ENCODE measurements at regions not wholly inside any gene's neighbourhood (a gene's known extent, or its start where the extent isn't known, plus 50 kb on each side); places are given as distances from the start of the nearest gene placed in this dataset.

DNA sequence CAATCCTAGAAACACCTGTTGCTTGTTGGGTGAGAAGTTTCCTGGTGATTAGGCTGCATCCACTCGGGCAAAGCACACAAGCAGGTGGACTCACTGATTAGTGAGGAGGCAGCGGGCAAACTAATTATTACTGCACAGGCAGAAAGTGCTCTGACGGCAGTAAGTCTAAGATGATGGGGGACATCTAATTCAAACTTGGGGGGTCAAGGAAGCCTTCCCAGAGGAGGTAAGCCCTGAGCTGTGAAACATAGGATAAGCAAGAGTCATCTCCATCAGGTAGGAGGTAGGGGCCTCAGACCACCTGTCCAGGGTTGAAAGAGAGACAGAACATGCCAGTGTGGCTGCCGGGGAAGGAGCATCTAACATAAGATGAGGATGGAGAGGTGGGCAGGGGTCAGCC lies 1578.4 kb upstream of the TMEM132C start:
- DNase-seq (ENCODE audit: low read depth) = no peak

DNA sequence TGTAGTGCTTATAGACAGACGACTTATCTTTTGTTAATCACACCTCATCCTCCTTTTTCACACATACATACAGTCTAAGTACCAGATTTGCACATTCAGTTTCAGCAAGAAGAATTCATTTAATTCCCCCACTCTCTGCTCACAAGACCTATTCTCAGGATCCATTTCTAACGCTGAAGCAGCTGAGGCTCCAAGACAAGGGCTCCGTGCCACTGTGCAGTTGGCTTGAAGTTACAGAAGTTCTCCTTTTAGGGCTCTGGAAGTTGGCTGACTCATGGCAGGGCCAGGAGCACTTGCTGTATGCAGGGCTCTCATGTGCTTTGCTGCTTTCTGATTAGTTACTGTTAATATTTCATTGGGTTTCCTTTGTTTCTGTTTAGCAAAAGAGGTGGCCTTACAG lies 1566.9 kb upstream of the TMEM132C start:
- DNase-seq (ENCODE audit: low read depth) = no peak

DNA sequence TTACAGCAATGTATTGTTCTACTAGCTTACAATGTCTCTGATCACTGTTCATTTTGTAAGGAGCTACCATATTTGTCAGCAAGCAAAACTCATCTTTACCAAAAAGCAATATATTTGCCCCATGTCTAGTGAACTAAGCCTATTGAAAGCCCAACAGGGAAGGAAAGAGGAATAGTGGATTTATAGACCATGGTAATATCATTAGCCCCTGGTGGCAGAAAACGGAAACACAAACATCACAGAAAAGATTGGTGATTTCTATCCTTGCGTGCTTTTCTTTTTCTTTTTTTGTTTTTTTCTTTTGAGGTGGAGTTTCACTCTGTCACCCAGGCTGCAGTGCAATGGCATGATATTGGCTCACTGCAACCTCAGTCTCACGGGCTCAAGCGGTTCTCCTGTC lies 1562.4 kb upstream of the TMEM132C start:
- no peak for DNase-seq (ENCODE audit: low read depth)

DNA sequence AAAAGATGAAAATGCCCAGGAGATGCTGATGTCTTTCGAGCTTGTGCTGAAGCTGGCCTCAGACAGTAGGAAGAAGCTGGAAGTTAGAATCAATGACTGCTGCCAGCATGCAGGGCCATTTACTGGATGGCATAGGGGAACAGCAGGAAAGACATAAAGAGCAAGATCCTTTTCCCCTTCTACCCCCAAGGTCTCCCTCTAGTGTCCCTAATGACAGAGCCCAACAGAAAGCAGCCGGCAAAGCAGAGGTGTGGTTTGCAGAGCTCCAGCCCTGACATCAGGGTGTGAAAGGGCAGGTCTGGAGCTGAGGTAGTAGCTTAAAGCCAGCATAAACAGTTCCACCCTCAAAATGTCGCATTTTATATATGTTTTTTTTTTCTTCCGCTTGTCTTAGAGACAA lies 1560.7 kb upstream of the TMEM132C start:
- DNase-seq (ENCODE audit: low read depth) = no peak

DNA sequence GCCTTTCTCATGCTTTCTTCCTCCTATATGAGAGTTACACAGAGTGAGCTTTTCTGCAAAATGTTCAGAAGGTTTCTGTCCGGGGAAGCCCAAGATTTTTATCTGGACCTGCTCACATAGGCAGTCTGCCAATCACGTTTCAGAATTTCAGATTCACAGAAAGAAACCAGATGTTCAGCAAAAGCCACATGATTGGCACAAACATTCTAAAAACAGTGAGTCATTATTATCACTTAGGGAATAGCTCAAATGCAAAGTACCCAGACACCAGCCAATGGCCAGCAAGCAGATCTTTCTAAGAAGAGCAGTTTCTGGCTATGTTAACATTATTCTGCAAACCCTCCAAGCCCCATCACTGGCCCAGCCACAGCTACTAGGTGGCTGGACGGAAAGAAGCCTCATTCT lies 1558.5 kb upstream of the TMEM132C start:
- DNase-seq (ENCODE audit: low read depth) = no peak

DNA sequence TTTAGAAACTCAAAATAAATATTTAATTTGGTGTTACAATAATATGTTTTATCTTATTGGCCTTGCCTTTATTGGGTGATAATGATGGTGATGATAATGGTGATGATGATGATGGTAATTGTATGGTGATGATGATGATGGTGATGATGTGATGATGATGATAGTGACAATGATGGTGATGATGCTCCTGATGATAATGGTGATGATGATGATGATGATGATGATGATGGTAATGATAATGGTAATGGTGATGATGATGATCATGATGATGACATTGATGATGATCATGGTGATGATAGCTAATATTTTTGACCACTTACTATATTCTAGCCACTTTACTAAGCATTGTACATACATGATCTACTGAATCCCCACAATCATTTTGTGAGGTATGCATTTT lies 1548.6 kb upstream of the TMEM132C start:
- DNase-seq (ENCODE audit: low read depth) = no peak

DNA sequence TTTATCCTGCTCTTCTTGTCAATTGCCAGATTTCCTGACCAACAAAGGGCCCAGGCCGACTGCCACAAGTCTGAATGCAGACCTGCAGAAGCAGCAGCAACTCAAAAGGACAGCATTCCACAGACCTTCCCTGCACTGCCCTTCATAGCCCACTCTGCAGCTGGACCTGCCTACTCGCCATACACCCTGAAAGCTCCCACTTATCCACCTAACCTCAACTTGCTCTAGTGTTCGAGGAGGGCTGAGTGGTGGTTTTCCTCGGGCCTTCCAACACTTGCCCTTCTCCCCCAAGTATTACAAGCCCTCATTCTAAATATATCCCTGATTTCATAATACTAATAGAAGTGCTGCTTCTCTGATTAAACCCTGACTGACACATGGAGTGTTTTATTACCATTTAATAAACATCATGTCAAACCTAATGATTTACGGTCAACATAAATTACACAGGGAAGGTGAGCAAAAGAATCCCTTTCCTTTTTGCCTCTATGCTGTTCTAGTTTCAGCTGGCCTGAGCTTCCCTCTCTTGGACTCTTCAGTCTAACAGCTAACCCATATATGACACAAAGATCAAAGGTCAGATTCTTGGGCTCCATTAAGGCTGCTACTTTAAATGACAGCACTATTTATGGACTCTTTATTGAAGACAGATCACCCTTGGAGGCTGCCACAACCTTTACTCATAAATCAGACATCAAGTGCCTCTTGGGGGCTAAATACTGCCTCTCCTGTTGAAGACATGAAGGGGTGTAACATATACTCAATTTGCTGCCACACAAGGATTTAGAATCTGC lies 1546.9 kb upstream of the TMEM132C start:
- no peak for DNase-seq (ENCODE audit: low read depth)

DNA sequence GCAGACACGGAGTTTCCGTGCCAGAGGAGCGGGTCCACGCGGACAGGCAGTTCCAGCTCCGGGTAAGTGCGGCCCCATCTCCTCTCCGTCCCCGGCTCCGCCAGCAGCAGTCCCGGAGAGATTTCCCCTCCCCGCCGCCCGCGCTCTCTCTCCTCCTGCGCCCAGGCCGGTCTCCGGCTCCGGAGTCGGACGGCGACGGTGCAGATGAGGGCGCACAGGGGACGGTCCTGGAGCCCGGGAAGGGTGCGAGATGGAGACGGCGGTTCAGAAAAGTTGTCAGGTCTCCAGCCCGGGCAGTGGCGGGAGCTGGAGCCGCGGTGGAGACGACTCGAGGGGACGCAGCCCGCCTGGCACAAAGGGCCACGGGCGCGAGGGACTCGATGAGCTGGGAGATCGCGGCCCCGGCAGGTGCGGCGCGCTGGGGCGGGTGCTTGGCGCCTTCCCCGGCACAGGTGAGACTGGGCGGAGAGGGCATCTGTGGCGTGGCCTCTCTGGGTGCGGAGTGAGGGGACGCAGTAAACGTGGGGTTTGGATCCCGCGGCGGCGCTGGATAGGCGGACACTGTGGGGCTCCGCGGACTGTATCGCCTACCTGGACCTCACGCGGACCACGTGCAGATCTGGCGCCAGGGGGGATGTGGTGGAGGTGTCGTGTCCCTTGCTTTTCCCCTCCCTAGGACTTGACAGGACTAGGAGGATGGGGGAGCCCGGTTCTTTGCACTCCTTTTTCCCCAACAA lies 1540.3 kb upstream of the TMEM132C start:
- no peak for DNase-seq (ENCODE audit: low read depth)

DNA sequence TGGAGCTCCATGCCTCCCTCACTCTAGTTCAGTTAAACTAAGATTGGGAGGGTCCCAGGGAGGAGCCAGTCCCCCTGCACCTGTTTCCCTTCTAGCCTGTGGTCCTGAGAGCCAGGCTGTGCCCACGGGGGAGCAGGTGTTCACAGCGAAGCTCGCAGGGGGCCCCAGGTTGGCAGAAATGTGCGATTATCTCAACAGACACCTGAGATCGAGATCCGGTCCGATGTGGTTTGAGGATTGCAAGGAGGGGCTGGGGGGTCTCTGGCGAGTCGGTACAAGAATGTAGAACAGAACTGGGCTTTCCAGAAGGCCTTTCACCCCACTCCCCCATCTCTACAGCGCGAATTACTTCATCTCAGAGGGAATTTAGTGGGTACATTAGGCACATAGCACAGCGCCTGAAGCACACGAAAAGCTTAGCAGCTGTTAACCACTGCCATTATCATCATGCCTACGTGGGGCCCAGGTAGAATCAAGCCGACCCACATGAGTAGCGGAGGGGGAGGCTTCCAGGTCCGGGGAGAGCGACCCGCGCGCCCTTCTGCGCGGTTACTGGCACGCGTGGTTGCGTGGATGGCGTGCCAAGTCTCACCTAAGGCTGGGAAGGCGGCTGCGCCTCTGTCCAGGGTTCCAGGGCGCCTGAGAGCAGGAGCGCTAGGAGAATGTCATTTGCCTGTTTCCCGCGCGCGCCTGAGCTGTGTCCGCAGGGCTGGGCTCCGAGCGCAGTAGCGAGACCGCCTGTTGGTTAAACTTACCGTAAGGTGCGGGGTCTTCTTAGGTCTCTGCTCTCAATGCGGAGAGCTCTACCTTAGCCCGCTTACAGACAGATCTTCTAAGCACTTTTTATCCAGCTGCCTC lies 1539.5 kb upstream of the TMEM132C start:
- no peak for DNase-seq (ENCODE audit: low read depth)

DNA sequence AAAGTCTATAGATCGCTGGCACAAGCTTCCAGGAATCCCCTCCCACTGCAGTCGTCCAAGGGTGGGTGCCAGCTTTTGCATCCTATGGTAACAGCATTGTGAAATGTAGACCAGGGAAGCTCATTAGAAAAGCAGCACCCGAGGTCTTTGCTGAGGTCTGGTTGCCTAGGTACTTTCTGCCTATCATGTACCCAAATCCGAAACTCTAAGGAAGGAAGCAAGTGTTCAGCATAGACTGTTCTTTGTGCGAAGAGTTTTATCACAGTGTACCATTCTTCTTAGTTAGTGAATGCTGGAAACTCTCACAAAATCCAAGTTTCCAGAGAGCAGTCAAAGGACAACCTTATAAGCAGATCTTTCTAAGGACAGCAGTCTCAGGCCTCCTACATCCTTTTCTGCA lies 1532.7 kb upstream of the TMEM132C start:
- DNase-seq (ENCODE audit: low read depth) = no peak

DNA sequence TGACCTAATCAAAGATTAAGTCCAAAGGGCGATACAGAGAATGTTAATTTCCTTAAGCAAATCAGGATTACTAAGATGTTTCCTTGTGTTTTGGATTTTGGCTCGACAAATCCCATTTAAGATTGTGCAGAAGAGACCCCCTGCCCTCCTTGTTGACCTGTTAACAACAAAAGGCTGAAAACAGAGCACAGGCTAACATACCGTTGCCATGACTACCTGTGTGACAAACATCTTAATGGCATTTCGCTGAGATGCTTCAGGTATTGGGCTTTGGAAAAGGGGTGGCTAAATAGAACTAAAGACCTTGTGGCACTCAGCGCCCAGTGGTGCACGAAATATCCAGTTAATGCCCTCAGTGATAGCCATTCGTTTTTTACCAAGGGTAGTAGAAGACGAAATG lies 1532.3 kb upstream of the TMEM132C start:
- no peak for DNase-seq (ENCODE audit: low read depth)

DNA sequence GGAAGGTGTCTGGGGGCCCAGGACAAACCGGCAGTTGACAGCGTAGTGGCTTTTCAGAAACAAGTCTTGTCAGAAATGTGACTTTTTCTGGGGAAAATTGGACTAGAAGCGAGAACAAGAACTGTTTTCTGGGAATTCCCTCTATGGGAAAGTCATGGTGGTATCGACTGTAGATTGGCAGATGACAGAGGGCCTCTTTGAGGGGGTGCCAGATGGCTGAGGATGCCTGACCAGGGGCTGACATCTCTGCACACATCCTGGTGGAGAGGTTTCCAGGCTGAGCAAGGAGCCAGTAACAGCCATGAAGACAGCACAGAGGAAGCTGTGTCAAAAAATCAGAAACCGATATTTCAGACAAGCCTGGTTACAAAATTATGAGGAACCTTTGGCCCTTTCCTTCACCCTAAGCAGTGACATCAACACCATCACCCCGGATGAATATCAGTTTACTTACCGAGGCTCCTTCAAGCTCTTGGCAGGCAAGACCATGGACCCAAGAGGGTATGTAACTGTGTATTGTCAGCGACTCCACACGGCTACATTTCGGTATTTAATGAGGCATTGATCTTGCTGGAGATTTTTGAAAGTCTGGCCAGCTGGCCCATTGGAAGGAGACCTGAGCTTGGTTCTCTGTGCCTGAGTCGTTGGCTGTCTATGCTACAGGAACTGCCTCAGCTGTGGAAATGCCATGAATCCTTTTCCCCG lies 1525.3 kb upstream of the TMEM132C start:
- DNase-seq (ENCODE audit: low read depth) = no peak

DNA sequence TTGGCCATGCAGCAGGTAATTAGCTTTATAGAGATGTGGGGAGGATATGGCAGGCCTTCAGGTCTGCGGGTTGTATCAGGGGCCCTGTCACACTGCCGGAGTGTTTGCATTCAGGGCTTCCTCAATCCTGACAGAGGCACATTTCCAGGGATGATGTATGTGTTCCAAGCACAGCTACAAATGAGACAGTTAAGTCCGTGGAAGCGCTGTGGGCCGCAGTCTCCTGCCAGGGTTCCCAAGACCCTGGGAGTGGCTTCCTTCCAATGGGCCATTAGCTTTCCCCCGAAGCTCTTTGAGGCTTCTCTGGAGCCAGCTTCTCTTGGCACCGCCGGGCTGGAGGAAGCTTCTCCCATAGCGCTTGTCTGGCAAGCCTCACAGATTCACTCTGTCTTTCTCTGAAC lies 1524.7 kb upstream of the TMEM132C start:
- DNase-seq (ENCODE audit: low read depth) = no peak

DNA sequence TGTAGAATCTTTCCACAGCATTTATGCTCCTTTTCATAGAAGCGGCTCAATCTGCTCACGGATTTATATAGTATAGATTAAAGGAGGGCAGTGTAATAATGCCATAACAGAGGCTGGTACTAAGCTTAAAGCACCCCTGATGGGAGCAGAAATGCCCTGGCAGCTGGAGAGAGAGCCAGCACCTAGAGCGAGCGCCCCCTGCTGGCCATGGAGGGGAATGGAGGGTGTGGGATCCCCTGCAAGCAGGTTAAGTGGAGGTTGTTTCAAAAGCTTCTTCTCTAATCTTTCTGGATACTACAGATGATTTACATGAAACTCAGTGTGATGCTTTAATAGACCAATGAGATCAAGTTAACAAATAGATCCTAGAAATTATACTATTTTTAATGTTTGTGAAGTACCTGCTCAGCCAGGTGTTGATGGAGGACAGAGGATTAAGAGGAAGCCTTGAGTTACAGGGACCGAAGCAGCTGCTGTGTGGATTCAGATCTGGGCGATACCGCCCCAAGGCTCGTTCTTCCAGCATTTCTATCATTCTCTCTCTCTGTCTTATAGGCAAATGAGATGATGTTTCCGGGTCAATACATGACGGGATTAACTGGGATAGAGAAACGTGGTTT lies 1519.3 kb upstream of the TMEM132C start:
- DNase-seq (ENCODE audit: low read depth) = peak; percentile 49

DNA sequence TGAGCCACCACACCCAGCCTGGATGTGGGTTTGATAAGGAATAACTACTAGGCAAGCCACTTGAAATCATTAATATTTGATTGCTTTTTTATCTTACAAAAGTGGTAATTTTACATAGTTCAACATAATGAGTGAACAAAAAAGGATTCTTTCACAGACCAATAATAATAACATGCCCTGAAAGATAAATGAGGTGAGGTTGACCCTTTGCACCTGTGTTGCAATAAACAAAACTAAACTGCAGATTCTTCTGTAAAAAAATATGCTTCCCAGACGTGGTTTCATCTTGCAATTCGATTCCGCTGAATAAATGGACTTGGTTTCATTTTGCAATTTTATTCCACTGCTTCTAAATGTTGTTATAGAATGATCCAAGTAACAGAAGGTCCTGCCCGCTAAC lies 1514.9 kb upstream of the TMEM132C start:
- DNase-seq (ENCODE audit: low read depth) = no peak

DNA sequence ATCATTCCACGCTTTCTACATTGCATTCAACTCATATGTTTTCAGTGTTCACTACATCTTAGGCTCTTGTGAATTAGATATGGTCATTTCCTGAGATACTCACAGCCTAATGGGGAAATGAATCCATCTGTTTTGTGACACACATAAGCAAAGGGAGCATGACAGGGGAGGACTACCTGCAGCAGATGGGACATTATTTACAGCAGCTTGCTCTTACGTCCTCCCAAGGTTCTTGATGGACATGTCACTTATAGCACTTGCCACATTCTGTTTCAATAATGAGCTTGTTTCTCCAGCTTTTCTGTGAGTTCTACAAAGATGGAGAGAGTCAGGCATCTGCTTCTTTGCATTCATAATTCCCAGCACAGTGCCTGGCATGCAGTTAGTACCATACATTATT lies 1509.6 kb upstream of the TMEM132C start:
- no peak for DNase-seq (ENCODE audit: low read depth)

DNA sequence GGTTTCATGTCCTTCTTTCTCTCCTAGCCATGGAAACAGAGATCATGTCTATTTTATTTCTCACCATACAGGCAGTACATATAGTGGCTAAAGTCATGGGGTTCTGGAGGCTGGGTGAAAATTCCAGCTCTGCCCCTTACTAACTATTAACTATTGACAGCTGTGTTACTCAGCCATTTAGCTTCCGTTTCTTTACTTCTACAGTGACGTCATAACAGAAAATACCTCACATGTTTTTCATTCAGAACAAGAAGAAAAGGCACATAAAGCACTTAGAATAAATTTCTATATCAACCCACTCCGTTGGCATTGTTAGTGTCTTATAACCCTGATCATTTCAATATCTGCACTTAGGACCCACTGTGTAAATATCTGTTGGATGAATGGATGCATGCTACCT lies 1506.9 kb upstream of the TMEM132C start:
- no peak for DNase-seq (ENCODE audit: low read depth)

DNA sequence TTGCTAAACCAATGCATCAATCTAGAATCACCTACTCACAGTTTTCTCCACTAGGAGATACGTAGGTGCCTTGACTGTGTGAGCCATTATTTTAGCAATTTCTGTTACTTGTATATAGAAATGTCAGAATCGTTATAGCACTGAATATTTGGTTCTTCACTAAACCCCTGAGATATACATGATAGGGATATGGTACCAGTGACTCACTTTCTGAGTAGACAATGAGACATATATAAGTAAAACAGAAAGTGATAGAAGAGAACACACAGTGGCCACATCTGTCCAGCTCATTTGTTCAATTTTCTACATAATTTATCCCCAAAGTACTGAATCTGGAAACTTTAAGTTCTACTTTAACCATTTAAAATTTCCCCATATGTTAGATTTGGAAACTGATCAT lies 1505.5 kb upstream of the TMEM132C start:
- no peak for DNase-seq (ENCODE audit: low read depth)

DNA sequence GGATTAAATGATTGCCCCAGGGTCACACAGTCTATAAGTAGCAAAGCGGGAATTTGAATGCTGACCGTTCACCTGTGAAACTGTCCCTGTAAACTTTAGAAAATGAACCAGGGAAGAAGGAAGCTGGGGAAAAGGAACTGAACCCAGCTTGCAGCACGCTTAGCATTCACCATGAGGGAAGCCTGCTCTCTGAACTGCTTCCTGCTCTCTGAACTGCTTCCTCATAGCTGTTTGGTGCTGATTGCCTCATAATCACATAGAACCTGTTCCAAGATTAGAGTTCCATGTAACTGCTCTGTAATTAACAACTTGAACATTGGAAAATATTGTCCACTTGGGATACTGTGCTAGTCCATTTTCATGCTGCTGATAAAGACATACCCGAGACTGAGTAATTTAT lies 1504.8 kb upstream of the TMEM132C start:
- DNase-seq (ENCODE audit: low read depth) = no peak

DNA sequence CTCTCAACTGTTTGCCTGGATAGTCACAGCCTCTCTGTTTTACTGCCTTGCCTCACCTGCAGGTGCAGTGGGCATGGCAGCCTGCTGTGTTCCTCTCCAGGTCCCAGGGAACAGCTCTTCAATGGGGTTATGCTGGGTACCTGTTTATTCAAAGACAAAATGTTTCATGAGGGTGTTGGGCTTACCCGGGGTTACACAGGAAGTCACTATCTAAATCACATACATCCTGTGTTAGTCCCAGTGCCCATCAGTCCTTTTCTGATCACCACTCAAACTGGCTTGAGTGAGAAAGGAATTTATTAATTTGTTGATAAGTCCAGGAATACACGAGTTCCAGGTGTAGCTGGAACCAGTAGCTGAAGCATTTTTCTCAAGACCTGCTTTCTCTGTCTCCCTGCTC lies 1503.6 kb upstream of the TMEM132C start:
- no peak for DNase-seq (ENCODE audit: low read depth)

DNA sequence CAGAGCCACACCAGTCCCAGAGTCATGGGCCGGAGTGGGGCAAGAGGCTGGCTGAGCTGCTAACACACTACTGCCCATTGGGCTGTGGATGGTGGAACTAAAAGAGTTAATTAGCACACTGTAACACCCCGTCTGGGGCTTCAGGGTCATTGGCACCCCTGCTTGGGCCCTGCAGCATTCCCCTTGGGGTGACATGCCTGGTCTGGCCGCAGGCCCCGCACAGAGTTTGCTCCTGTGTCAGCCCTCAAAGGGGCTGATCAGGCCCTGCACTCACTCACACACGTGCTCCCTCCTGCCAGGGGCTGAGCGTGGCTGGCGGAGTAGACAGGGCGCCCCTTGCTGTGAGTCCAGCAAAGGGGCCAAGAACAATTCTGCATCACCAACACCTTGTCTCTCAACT lies 1499.6 kb upstream of the TMEM132C start:
- no peak for DNase-seq (ENCODE audit: low read depth)

DNA sequence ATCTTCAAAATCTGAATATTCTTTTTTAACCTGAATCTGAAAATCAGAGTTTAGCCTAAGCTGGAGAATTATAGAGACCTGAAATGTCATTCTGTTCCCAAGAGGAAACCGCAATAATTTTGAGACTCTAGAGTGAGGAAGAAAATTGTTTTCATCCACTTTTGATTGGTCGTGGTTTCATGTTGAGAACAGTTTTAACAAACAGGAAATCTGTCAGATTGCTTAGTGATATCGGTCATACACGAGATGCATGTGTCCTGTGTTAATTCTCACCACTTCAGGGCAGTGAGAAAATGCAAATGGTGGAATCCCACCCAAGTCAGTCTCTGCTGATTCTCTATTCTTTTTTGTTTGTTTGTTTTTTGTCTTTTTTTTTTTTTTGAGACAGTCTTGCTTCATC lies 1498.5 kb upstream of the TMEM132C start:
- no peak for DNase-seq (ENCODE audit: low read depth)

Data from activated T-cell treated with anti-CD3 and anti-CD28 coated beads for 1 hour (primary cell).